ENCODE measurements at regions not wholly inside any gene's neighbourhood (a gene's known extent, or its start where the extent isn't known, plus 50 kb on each side); places are given as distances from the start of the nearest gene placed in this dataset.

GRCh38 chr14:42224053-42224888 lies 617.6 kb downstream of the LRFN5 start:
- DNase-seq (ENCODE audit: low spot score) = peak; percentile 16

GRCh38 chr14:42222924-42223471 lies 616.3 kb downstream of the LRFN5 start:
- no peak for DNase-seq (ENCODE audit: low spot score)

- peak; percentile 26 for DNase-seq (ENCODE audit: low spot score)
Measured at GRCh38 chr14:42214981-42215491, 608.4 kb downstream of the LRFN5 start.

- DNase-seq (ENCODE audit: low spot score) = no peak
Measured at GRCh38 chr14:42200957-42201356, 594.3 kb downstream of the LRFN5 start.

- DNase-seq (ENCODE audit: low spot score) = no peak
Measured at GRCh38 chr14:42198010-42198409, 591.3 kb downstream of the LRFN5 start.

GRCh38 chr14:42192738-42193653 lies 586.3 kb downstream of the LRFN5 start:
- DNase-seq (ENCODE audit: low spot score) = peak; percentile 38

- DNase-seq (ENCODE audit: low spot score) = no peak
Measured at GRCh38 chr14:42190744-42191143, 584.1 kb downstream of the LRFN5 start.

- DNase-seq (ENCODE audit: low spot score) = no peak
Measured at GRCh38 chr14:42187846-42188245, 581.2 kb downstream of the LRFN5 start.

GRCh38 chr14:42185718-42186117 lies 579.0 kb downstream of the LRFN5 start:
- DNase-seq (ENCODE audit: low spot score) = no peak

- no peak for DNase-seq (ENCODE audit: low spot score)
Measured at GRCh38 chr14:42174357-42174756, 567.7 kb downstream of the LRFN5 start.

- no peak for DNase-seq (ENCODE audit: low spot score)
Measured at GRCh38 chr14:42173206-42173605, 566.5 kb downstream of the LRFN5 start.

GRCh38 chr14:42172304-42172703 lies 565.6 kb downstream of the LRFN5 start:
- DNase-seq (ENCODE audit: low spot score) = no peak

GRCh38 chr14:42163136-42163535 lies 556.5 kb downstream of the LRFN5 start:
- no peak for DNase-seq (ENCODE audit: low spot score)

- DNase-seq (ENCODE audit: low spot score) = no peak
Measured at GRCh38 chr14:42159138-42159537, 552.5 kb downstream of the LRFN5 start.

GRCh38 chr14:42149609-42150261 lies 543.1 kb downstream of the LRFN5 start:
- DNase-seq (ENCODE audit: low spot score) = no peak

GRCh38 chr14:42145766-42146165 lies 539.1 kb downstream of the LRFN5 start:
- no peak for DNase-seq (ENCODE audit: low spot score)

GRCh38 chr14:42143114-42143513 lies 536.4 kb downstream of the LRFN5 start:
- no peak for DNase-seq (ENCODE audit: low spot score)

GRCh38 chr14:42141328-42141727 lies 534.7 kb downstream of the LRFN5 start:
- DNase-seq (ENCODE audit: low spot score) = no peak

- no peak for DNase-seq (ENCODE audit: low spot score)
Measured at GRCh38 chr14:42140831-42141279, 534.2 kb downstream of the LRFN5 start.

GRCh38 chr14:42140001-42140400 lies 533.3 kb downstream of the LRFN5 start:
- DNase-seq (ENCODE audit: low spot score) = no peak

GRCh38 chr14:42138406-42138805 lies 531.7 kb downstream of the LRFN5 start:
- DNase-seq (ENCODE audit: low spot score) = no peak

- DNase-seq (ENCODE audit: low spot score) = no peak
Measured at GRCh38 chr14:42130815-42131214, 524.1 kb downstream of the LRFN5 start.
